Stimulated activated naive CD8-positive, alpha-beta T cell treated with anti-CD3 and anti-CD28 coated beads, Interleukin-15, Interleukin-2, amounts not matched to agents 100 ng/mL and 50 ng/mL, for 24 hours (primary cell): ENCODE measurements at regions not wholly inside any gene's neighbourhood (a gene's known extent, or its start where the extent isn't known, plus 50 kb on each side); places are given as distances from the start of the nearest gene placed in this dataset.

ENCODE experiments used
- H3K27ac Mint-ChIP-seq: one replicate; pipeline ENCODE4 v1.8.0; 2021; ENCODE audit warnings: mild to moderate bottlenecking, mixed read lengths
- H3K27me3 Mint-ChIP-seq: one replicate; pipeline ENCODE4 v1.8.0; 2021; ENCODE audit warnings: mixed read lengths
- H3K36me3 Mint-ChIP-seq: one replicate; pipeline ENCODE4 v1.8.0; 2021; ENCODE audit warnings: low read depth, mixed read lengths
- H3K4me1 Mint-ChIP-seq: one replicate; pipeline ENCODE4 v1.8.0; 2021; ENCODE audit warnings: low read depth, mixed read lengths
- H3K4me3 Mint-ChIP-seq: one replicate; pipeline ENCODE4 v1.8.0; 2021; ENCODE audit warnings: mild to moderate bottlenecking, mixed read lengths
- H3K9me3 Mint-ChIP-seq: one replicate; pipeline ENCODE4 v1.8.0; 2021; ENCODE audit warnings: mixed read lengths

DNA sequence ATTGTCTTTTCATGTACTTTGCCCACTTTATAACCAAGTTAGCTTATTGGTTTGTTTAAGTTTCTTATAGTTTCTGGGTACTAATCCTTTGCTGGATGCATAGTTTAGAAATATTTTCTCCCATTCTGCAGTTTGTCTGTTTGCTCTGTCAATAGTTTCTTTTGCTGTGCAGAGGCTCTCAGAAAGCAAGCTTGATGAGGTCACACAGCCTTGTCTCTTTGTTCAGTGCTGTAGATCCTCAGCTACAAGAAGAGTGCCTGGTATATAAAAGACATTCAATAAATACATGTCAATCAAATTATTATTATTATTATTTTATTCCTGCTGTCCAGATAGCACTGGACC is 55.2 kb upstream of the MEDAG start:
- H3K36me3 Mint-ChIP-seq, result no peaks in the 10 kb centered on the region

DNA sequence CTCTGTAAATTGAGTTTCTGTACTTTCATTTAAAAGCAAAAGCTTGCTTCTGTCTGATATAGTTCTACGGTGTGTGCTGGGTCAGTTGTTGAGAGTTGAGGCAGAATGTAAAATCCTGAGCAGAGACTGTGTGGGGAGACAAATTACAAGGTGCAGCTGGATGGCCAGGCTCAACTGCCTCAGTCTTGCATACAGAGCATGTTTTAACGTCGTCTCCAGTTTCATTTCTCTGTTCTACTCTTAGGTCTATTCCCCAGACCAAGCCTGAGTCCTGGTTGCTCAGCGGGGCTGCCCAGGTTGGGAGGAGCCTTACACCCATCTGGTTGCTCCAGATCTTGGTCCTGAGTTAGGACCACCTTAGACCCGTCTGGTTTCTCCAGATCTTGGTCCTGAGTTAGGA is 54.4 kb upstream of the MEDAG start:
- H3K27ac Mint-ChIP-seq, result no peak overlapping the region
- no peak overlapping the region for H3K4me3 Mint-ChIP-seq
- peaks cover 12% of the 10 kb centered on the region for H3K4me1 Mint-ChIP-seq
- H3K36me3 Mint-ChIP-seq, result no peaks in the 10 kb centered on the region
- peaks cover 4% of the 10 kb centered on the region for H3K27me3 Mint-ChIP-seq
- no peaks in the 10 kb centered on the region for H3K9me3 Mint-ChIP-seq

More for the DNA sequence above, 55.2 kb upstream of the MEDAG start:
- Mint-ChIP-seq H3K9me3 (no peaks in the 10 kb centered on the region), H3K27me3 (peaks cover 4% of the 10 kb centered on the region), H3K27ac (no peak overlapping the region), H3K4me3 (no peak overlapping the region), H3K4me1 (peaks cover 17% of the 10 kb centered on the region)

DNA sequence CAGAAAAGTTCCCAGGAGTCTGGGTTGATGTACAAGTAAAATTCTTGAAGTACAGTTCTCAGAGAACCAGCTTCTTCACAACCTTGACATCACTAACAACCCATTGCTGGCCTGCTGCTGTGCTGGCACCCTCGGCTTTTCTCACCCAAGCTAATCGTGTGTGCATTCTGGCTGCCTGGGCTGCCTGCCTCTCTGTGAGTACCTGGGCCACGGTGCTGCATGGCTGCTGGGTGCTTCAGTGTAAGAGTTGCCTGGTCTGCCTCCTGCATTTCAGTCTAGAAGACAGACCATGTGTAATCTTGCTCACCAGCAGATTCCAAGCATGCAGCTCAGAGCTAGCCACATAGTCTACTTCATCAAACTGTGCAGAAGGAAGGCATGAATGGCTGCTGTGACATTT is 50.5 kb upstream of the MEDAG start:
- no peak overlapping the region for H3K4me3 Mint-ChIP-seq
- no peaks in the 10 kb centered on the region for H3K4me1 Mint-ChIP-seq
- no peaks in the 10 kb centered on the region for H3K27me3 Mint-ChIP-seq
- no peak overlapping the region for H3K27ac Mint-ChIP-seq
- H3K36me3 Mint-ChIP-seq, result no peaks in the 10 kb centered on the region
- H3K9me3 Mint-ChIP-seq, result no peaks in the 10 kb centered on the region

DNA sequence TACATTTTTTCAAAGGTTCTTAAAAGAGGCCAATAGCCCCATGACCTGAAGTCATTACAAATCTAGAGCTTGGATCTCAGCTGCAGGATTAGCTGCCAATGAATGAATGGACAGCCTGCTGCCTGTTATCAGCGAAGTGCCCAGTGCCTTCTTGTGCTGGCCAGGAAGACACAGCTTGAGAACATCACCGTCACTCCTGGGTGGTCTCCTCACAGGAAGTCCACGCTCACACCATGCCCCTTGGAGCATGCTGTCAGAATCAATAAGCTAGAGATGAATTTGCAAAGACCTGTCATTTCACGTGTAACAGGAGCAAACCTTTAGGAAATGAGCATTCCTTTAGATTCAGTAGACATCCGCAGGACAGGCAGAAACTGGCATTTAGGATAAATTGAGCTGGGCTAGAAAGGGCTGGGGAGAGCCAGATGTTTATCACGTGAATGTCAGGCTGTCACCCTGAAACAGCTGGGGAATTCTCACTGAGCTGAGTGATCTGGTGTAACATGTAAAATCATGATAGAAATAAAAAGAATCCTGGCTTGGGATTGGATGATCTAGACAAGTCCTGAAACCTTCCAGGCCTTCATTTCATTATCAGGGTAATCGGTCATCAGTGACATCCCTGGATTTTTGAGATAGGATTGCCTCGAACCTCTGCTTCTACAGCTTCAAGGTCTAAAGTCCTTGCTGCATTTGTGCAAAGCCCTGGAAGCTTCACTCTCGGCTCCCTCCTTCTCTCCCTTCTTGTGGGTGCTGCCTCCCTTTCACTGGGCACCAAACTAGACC is 49.9 kb upstream of the MEDAG start:
- H3K27ac Mint-ChIP-seq, result no peak overlapping the region
- no peaks in the 10 kb centered on the region for H3K4me1 Mint-ChIP-seq
- H3K4me3 Mint-ChIP-seq, result no peak overlapping the region
- H3K9me3 Mint-ChIP-seq, result no peaks in the 10 kb centered on the region
- H3K27me3 Mint-ChIP-seq, result no peaks in the 10 kb centered on the region
- H3K36me3 Mint-ChIP-seq, result no peaks in the 10 kb centered on the region
